ENCODE measurements at regions not wholly inside any gene's neighbourhood (a gene's known extent, or its start where the extent isn't known, plus 50 kb on each side); places are given as distances from the start of the nearest gene placed in this dataset.

DNA sequence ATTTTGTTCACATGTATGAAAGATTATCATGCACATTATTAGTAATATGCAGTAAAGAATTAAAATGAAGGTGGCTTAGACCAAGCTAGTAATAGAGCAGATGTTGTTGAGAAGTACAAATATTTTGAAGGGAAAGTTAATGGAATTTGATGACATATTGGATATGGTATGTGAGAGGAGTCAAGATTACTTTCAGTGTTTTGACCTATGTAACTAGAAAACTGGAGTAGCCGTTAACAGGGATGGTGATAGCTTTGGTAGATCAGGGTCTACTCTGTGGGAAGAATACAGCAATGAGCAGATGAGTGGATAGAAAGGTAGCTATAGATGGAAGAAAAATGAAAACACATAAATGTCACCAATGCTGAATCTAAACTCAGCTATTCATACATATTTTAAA is 163.2 kb upstream of the LRRC7 start:
- no peaks in the 10 kb centered on the region for H3K36me3 ChIP-seq (ENCODE audit: insufficient read depth in 1 of 2, low read depth in 1 of 2)
- H3K4me3 ChIP-seq: no peak overlapping the region
- no peak for DNase-seq
- intact Hi-C loops (cut with DNase I): no loop called here
- H3K9me3 ChIP-seq: no peaks in the 10 kb centered on the region
- no peak overlapping the region for H3K27ac ChIP-seq
- no peaks in the 10 kb centered on the region for H3K4me1 ChIP-seq
- WGBS, 3 donors: 38 to 55% (median 55%) methylated on average over 1 of the region's 1 CpG
- no peaks in the 10 kb centered on the region for H3K27me3 ChIP-seq (ENCODE audit: insufficient read depth in 3 of 3, low read length in 2 of 3)
- TF ChIP-seq, protein P1, sequence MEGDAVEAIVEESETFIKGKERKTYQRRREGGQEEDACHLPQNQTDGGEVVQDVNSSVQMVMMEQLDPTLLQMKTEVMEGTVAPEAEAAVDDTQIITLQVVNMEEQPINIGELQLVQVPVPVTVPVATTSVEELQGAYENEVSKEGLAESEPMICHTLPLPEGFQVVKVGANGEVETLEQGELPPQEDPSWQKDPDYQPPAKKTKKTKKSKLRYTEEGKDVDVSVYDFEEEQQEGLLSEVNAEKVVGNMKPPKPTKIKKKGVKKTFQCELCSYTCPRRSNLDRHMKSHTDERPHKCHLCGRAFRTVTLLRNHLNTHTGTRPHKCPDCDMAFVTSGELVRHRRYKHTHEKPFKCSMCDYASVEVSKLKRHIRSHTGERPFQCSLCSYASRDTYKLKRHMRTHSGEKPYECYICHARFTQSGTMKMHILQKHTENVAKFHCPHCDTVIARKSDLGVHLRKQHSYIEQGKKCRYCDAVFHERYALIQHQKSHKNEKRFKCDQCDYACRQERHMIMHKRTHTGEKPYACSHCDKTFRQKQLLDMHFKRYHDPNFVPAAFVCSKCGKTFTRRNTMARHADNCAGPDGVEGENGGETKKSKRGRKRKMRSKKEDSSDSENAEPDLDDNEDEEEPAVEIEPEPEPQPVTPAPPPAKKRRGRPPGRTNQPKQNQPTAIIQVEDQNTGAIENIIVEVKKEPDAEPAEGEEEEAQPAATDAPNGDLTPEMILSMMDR (IDR thresholded peaks at IDR 0.05): no peak
- no peak for ATAC-seq

DNA sequence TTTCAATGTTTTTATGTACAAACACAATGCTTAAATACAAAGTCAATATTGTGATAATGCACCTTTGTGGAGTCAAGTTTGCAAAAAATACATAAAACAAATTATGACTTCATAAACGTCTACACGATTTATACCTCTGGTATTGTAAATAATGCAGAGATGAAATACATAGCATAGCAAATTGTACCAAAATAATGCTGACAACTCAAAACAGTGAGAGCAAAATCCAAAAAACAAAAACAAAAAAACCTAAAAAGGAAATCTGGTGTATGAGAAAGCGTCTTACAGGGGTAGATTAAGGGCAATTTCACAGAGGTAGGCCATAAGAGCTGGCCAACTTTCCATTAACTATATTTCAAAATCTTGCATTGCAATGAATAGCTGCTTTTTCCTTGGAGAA is 161.5 kb upstream of the LRRC7 start:
- H3K27ac ChIP-seq: no peak overlapping the region
- TF ChIP-seq, protein P1 (IDR thresholded peaks at IDR 0.05): no peak
- no peaks in the 10 kb centered on the region for H3K9me3 ChIP-seq
- no peak for DNase-seq
- H3K4me3 ChIP-seq: no peak overlapping the region
- no peaks in the 10 kb centered on the region for H3K4me1 ChIP-seq
- WGBS, 3 donors: 87 to 90% (median 89%) methylated on average over 3 of the region's 3 CpGs
- H3K27me3 ChIP-seq (ENCODE audit: insufficient read depth in 3 of 3, low read length in 2 of 3): no peaks in the 10 kb centered on the region
- H3K36me3 ChIP-seq (ENCODE audit: insufficient read depth in 1 of 2, low read depth in 1 of 2): no peaks in the 10 kb centered on the region
- intact Hi-C loops (cut with DNase I): no loop called here
- no peak for ATAC-seq

DNA sequence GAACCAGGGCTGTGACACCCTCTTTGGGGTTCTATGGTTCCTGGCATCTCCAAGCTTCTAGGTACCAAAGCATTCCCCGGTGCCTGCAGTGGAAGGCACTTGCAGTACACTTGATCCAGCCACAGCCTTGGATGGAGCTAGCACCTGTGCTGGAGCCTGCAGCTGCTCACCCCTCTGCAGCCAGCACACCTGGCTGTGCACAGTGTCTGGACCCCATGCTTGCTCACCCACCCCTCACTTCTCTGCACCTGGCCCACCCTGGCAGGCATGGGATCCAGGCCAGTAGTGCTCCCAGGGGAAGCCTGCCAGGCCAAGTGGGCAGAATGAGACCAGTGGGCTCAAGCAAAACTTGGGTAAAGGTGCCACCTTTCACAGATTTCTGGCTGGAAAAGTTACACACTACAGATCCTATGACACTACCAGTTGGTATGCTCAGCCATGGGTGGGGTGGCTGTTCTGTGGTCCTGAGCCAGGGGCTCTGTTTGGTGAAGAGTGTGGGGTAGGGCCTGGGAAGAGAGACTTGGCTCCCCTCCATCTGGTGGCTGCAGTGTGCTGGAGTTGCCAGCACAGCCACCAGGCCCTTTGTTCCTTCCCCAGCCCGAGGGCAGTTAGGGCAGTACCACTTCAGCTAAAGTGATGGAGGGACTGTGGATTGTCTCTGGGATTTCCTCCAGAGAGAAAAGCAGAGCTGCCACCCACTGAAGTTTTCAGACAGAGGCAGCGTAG is 157.8 kb upstream of the LRRC7 start:
- TF ChIP-seq, protein P1 (IDR thresholded peaks at IDR 0.05): no peak
- no peaks in the 10 kb centered on the region for H3K36me3 ChIP-seq (ENCODE audit: insufficient read depth in 1 of 2, low read depth in 1 of 2)

DNA sequence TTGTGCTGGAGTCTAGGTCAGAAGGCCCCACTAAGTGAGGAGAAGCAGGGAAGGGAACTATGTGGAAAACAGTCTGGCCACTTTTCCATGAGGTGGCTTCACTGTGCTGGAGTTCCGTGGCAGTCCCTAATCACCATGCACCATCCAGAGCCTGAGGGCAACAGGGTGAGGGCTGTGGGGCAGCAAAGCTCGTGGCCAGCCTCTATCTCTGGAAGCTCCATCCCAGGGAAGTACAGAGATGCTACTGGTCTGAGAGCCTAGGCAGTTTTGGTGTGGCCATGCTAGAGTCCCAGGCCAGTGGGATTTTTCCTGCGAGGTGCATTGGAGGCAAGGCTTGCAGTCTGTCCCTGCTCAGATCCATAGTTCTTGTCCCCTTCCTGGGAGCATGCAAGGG is 157.3 kb upstream of the LRRC7 start:
- H3K9me3 ChIP-seq: no peaks in the 10 kb centered on the region
- WGBS, 3 donors: 79 to 85% (median 82%) methylated on average over 3 of the region's 3 CpGs
- intact Hi-C loops (cut with DNase I): no loop called here
- no peaks in the 10 kb centered on the region for H3K36me3 ChIP-seq (ENCODE audit: insufficient read depth in 1 of 2, low read depth in 1 of 2)
- TF ChIP-seq, protein P1 (IDR thresholded peaks at IDR 0.05): no peak
- H3K4me3 ChIP-seq: no peak overlapping the region
- no peaks in the 10 kb centered on the region for H3K4me1 ChIP-seq
- DNase-seq (no peak), ATAC-seq (no peak)
- H3K27me3 ChIP-seq (ENCODE audit: insufficient read depth in 3 of 3, low read length in 2 of 3): no peaks in the 10 kb centered on the region
- H3K27ac ChIP-seq: no peak overlapping the region

More for the DNA sequence above, 157.8 kb upstream of the LRRC7 start:
- WGBS, 3 donors: 72 to 78% (median 75%) methylated on average over 3 of the region's 3 CpGs
- Histone ChIP-seq H3K9me3 (no peaks in the 10 kb centered on the region), H3K4me3 (no peak overlapping the region), H3K4me1 (no peaks in the 10 kb centered on the region), H3K27me3 (ENCODE audit: insufficient read depth in 3 of 3, low read length in 2 of 3) (no peaks in the 10 kb centered on the region), H3K27ac (no peak overlapping the region)
- no peak for ATAC-seq
- DNase-seq: no peak
- intact Hi-C loops (cut with DNase I): no loop called here

DNA sequence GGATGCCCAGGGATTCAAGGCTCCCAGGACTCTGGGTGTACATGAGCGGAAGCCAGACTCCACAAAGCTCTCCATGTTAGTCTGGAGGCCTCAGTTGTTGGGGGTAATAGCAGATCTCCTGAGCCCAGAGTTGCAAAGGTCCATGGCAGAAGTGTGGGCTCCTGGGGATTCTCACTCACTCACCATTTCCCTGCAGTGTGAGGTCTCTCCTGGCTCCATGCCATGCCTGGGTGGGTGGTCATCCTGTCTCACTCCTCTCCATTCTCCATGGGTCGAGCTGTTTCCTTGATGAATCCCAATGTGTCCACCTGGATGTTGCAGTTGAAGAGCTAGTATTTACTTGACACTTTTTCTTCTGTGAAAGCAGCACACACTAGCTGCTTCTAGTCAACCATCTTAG is 156.8 kb upstream of the LRRC7 start:
- intact Hi-C loops (cut with DNase I): no loop called here
- ATAC-seq: no peak

More for the DNA sequence above, 156.8 kb upstream of the LRRC7 start:
- Histone ChIP-seq H3K4me3 (no peak overlapping the region), H3K27me3 (ENCODE audit: insufficient read depth in 3 of 3, low read length in 2 of 3) (no peaks in the 10 kb centered on the region), H3K9me3 (no peaks in the 10 kb centered on the region), H3K4me1 (no peaks in the 10 kb centered on the region), H3K36me3 (ENCODE audit: insufficient read depth in 1 of 2, low read depth in 1 of 2) (no peaks in the 10 kb centered on the region), H3K27ac (no peak overlapping the region)
- TF ChIP-seq, protein P1 (IDR thresholded peaks at IDR 0.05): no peak
- no peak for DNase-seq
- 68 to 78% (median 73%) methylated on average over 2 of the region's 2 CpGs for WGBS, 3 donors

Data from psoas muscle (tissue), 7 donors.